Effector CD8-positive, alpha-beta T cell (primary cell): ENCODE measurements at regions not wholly inside any gene's neighbourhood (a gene's known extent, or its start where the extent isn't known, plus 50 kb on each side); places are given as distances from the start of the nearest gene placed in this dataset.
"Not testable (repeated sequence)": the region's sequence is repeated elsewhere in the genome, so short reads cannot be mapped to it uniquely, and the experiment has no call there.

Source experiments
- DNase-seq: peaks from one replicate; lab custom pipeline; 2025; lab: John Stamatoyannopoulos, UW

DNA sequence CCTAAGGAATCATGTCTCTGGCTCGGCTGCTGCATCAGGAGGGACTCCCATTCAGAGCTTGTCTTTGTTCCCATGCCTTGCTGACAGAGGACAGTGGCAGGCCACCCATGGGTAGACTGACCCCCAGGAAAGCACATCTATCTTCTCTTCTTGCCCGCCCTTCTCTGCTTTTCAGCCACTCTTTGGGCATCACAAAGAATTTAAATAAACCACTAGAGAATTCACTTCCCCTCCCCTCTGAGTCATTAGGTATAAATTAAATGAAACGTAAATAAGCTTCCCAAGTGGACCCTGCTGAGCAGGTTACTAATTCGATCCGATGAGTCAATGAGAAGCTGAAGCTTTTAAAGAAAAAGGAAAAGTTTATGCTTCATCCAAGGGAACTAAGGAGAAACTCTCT is 97.0 kb downstream of the DRD1 start:
- DNase-seq: no peak

GRCh38 chr5:175344331-175345195 is 99.4 kb downstream of the DRD1 start:
- no peak for DNase-seq

- no peak for DNase-seq
Measured at GRCh38 chr5:175343308-175343707, 100.7 kb downstream of the DRD1 start.

GRCh38 chr5:175340180-175340579 is 103.8 kb downstream of the DRD1 start:
- DNase-seq: no peak

GRCh38 chr5:175337680-175338079 is 106.3 kb downstream of the DRD1 start:
- no peak for DNase-seq

GRCh38 chr5:175336781-175337180 is 107.2 kb downstream of the DRD1 start:
- DNase-seq: no peak

- no peak for DNase-seq
Measured at GRCh38 chr5:175335691-175336090, 108.3 kb downstream of the DRD1 start.

GRCh38 chr5:175331173-175332036 is 112.6 kb downstream of the DRD1 start:
- not testable (repeated sequence) for DNase-seq

GRCh38 chr5:175329976-175330375 is 114.0 kb downstream of the DRD1 start:
- no peak for DNase-seq

DNA sequence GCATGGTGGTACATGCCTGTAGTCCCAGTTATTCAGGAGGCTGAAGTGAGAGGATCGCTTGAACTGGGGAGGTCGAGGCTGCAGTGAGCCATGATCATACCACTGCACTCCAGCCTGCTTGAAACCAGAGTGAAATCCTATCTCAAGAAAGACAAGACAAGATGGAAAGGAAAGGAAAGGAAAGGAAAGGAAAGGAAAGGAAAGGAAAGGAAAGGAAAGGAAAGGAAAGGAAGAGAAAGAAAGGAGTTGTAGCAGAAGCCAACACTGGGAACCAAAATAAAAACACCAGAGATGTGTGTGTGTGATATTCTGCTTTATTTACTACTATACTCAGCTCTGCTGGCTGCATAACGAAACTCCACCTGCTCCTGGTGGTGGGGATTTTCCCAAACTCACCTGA is 115.3 kb downstream of the DRD1 start:
- DNase-seq: no peak

GRCh38 chr5:175328176-175328575 is 115.8 kb downstream of the DRD1 start:
- DNase-seq: no peak

DNA sequence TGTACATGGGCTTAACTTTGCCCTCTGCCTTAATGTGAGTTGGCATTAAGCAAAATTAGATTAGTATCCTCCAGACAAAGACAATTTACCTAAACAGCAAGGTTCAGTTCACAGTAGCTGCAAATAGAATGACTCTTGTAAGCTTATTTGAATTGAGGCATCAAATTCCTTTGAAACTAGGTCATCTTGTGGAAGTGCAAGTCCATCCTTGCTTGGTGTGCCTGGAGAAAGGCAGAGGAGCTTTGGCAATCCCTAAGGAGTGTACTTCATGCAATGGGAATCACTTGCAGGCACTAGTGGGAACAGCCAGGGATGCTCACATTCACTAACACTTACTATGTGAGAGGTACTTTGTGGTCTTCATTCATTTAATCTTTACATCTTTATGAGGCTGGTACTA is 118.3 kb downstream of the DRD1 start:
- no peak for DNase-seq

GRCh38 chr5:175321927-175322532 is 122.0 kb downstream of the DRD1 start:
- DNase-seq: no peak

GRCh38 chr5:175319199-175319598 is 124.8 kb downstream of the DRD1 start:
- DNase-seq: no peak

DNA sequence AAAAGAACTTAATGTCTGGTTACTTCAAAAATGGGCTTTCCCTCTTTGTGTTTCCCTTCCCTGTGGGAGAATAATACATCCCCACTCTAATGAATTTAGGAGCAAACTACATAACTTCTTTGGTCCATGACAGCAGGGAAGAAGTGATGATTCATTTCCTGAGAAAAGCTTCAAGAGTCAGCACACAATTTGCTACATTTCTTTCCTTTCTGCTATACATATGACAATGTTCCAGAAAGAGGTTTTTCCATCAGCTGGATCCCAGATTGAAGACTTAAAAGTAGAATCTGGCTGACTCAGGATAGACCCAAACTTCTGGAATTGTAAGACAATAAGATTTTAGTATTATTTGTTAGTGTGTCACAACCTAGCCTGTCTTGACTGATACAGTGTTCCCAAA is 126.1 kb downstream of the DRD1 start:
- no peak for DNase-seq

DNA sequence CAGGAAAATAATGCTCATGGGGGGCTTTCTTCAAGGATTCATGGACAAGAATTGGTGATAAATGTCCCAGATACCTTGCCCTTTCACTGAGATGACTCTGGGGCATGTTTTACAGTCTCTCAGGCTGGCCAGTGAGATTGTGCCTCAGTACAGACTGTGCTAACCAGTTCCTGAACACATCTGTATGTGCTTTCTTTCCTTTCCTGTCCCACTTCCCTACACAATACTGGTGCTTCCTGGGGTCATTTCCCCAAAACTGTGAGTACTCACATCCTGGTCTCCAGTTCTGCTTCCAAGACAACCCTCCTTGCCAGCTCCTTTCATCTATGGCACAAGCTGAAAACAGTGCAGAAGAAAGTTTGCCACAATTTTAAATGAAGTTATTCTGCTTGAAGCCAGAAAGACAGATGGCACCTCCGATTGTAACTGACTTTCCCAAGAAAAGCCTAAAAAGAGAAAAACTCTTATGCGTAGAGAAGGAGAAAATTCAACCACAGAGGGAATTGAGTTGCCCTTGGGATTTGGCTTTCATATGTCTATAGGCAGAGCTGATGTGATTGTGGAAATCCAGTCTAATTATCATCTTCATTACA is 134.7 kb downstream of the DRD1 start:
- DNase-seq: no peak

- no peak for DNase-seq
Measured at GRCh38 chr5:175308701-175309100, 135.3 kb downstream of the DRD1 start.

- DNase-seq: no peak
Measured at GRCh38 chr5:175306381-175306780, 137.6 kb downstream of the DRD1 start.

DNA sequence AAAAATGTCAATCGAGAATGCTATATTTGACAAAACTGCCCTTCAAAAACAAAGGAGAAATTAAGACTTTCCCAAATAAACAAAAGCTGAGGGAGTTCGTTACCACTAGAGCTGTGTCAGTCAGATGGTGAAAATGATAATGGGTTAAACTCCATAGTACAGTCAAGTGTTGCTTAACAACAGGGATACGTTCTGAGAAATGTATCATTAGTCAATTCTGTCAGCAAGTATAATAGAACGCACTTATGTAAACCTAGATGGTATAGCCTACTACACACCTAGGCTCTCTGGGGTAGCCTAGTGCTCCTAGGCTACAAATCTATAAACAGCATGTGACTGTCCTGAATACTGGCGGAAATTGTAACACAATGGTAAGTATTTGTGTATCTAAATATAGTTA is 138.7 kb downstream of the DRD1 start:
- no peak for DNase-seq

- no peak for DNase-seq
Measured at GRCh38 chr5:175290379-175290778, 153.6 kb downstream of the DRD1 start.

DNA sequence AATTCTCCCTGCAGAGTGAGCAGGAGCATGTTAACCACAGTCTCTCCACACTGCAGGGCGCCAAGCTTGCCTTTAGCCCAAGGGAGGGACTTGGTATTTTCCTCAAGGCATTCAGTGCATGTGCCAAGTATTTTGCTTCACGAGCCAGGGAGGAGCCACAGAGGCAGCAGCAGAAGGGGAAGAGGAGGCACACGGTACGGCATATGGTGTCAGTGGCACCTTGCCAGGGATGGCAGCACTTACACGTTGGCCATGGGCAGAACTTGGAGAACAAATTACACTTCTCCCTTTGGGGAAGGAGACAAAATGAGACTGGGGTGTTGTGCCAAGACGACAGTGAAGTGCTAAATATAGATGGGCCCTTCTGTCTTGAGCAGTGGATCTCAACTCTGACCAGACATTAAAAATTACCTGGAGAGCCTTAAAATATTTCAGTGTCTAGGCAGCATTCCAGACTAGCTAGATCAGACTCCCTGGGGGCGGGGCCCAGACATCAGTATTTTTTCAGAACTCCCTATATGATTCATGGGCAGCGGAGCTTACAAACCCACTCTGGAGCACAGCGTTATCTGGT is 155.8 kb downstream of the DRD1 start:
- no peak for DNase-seq

GRCh38 chr5:175286981-175287380 is 157.0 kb downstream of the DRD1 start:
- DNase-seq: no peak
